Cardiac muscle cell (in vitro differentiated cells and primary cell): ENCODE measurements at regions not wholly inside any gene's neighbourhood (a gene's known extent, or its start where the extent isn't known, plus 50 kb on each side); places are given as distances from the start of the nearest gene placed in this dataset.

Experiments used
- DNase-seq, 2 donors: peaks; one replicate each; pipeline versions ENCODE4 v3.0.0 to v3.0.0-alpha.2; 2010 to 2017; ENCODE audit warnings: low read depth in 1 of 2, low spot score in 1 of 2
- H3K27ac ChIP-seq: fragments of 200-600 bp; sonication (generic); 2 replicates; pipeline ENCODE4 v1.5.1; 2016
- H3K27me3 ChIP-seq: fragments of 200-600 bp; sonication (generic); 2 replicates; pipeline ENCODE4 v1.6.0; 2016; ENCODE audit warnings: control low read depth
- H3K36me3 ChIP-seq: fragments of 200-600 bp; sonication (generic); 2 replicates; pipeline ENCODE4 v1.5.1; 2016; ENCODE audit warnings: control low read depth
- H3K4me1 ChIP-seq: fragments of 200-600 bp; sonication (generic); 2 replicates; pipeline ENCODE4 v1.8.1; 2017; ENCODE audit warnings: low read depth, mild to moderate bottlenecking, mixed run types
- H3K4me3 ChIP-seq: fragments of 200-600 bp; sonication (generic); 2 replicates; pipeline ENCODE4 v1.5.1; 2016; ENCODE audit warnings: mild to moderate bottlenecking
- H3K9me3 ChIP-seq: fragments of 200-600 bp; sonication (generic); 2 replicates; pipeline ENCODE4 v1.5.1; 2017; ENCODE audit warnings: low read depth, mild to moderate bottlenecking, control low read depth
- TF ChIP-seq, protein P1 (sequence below): IDR thresholded peaks from 2 replicates; pipeline ENCODE4 v1.5.1; 2012; ENCODE audit warnings: low read depth, mild to moderate bottlenecking, low read length

DNA sequence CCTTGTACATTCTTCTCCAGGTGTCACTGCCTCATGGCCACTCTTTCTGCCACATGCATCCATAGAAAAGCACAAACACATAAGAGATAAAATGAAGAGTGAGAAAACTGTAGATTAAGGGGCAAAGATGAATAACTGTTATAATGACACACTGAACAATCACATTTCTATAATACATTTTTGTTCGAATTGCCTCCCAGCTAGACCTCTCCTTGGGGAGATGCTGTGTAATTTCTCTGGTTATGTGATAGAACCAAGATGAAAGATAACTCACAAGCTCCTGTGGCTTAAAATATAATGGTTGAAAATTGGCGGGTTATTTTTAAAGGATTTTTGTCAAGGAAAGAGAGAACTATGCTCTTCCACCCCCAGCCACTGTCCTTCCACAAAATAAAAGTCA is 60.2 kb upstream of the STEAP1 start:
- Histone ChIP-seq H3K4me1 (no peaks in the 10 kb centered on the region), H3K36me3 (no peaks in the 10 kb centered on the region), H3K27ac (no peak overlapping the region), H3K4me3 (no peak overlapping the region), H3K9me3 (no peaks in the 10 kb centered on the region), H3K27me3 (no peaks in the 10 kb centered on the region)
- TF ChIP-seq, protein P1, sequence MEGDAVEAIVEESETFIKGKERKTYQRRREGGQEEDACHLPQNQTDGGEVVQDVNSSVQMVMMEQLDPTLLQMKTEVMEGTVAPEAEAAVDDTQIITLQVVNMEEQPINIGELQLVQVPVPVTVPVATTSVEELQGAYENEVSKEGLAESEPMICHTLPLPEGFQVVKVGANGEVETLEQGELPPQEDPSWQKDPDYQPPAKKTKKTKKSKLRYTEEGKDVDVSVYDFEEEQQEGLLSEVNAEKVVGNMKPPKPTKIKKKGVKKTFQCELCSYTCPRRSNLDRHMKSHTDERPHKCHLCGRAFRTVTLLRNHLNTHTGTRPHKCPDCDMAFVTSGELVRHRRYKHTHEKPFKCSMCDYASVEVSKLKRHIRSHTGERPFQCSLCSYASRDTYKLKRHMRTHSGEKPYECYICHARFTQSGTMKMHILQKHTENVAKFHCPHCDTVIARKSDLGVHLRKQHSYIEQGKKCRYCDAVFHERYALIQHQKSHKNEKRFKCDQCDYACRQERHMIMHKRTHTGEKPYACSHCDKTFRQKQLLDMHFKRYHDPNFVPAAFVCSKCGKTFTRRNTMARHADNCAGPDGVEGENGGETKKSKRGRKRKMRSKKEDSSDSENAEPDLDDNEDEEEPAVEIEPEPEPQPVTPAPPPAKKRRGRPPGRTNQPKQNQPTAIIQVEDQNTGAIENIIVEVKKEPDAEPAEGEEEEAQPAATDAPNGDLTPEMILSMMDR, result no peak
- no peak for DNase-seq
